Epithelial cell of proximal tubule (primary cell): ENCODE measurements at regions not wholly inside any gene's neighbourhood (a gene's known extent, or its start where the extent isn't known, plus 50 kb on each side); places are given as distances from the start of the nearest gene placed in this dataset.

Experiments used
- DNase-seq: peaks from one replicate; pipeline ENCODE4 v3.0.0-alpha.2; 2011; ENCODE audit warnings: low read depth
- H3K4me3 ChIP-seq: 2 replicates; pipeline ENCODE4 v1.5.1; 2011; ENCODE audit warnings: low read depth, mild to moderate bottlenecking, low read length
- CTCF ChIP-seq: conservative IDR thresholded peaks from 2 replicates; pipeline ENCODE4 v1.5.1; 2012; ENCODE audit warnings: low read depth, mild to moderate bottlenecking, low read length

DNA sequence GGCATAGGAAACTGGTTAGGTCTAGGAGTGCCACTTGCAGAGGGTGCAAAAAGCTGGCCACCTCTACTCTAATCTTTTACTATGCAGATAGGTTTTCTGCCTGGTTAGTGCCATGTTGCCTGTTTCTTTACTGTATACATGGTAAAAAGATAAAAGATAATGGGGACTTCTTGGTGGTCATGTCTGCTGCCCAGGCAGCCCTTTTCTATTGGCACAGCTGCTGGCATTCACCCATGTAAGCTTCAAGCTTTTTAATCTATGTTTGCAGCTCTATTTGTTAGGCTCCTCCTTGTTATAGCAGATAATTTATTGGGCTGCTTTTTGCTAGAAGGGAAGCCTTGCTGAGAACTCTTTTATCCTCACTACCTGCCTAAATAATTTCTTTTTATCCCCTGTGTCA lies 74.0 kb upstream of the KDM5D start:
- H3K4me3 ChIP-seq, result no peak overlapping the region
- no peak for DNase-seq
- no peak for TF ChIP-seq CTCF

GRCh38 chrY:19816920-19817319 lies 72.4 kb upstream of the KDM5D start:
- no peak for DNase-seq
- H3K4me3 ChIP-seq, result no peak overlapping the region
- TF ChIP-seq CTCF, result peak; percentile 19

DNA sequence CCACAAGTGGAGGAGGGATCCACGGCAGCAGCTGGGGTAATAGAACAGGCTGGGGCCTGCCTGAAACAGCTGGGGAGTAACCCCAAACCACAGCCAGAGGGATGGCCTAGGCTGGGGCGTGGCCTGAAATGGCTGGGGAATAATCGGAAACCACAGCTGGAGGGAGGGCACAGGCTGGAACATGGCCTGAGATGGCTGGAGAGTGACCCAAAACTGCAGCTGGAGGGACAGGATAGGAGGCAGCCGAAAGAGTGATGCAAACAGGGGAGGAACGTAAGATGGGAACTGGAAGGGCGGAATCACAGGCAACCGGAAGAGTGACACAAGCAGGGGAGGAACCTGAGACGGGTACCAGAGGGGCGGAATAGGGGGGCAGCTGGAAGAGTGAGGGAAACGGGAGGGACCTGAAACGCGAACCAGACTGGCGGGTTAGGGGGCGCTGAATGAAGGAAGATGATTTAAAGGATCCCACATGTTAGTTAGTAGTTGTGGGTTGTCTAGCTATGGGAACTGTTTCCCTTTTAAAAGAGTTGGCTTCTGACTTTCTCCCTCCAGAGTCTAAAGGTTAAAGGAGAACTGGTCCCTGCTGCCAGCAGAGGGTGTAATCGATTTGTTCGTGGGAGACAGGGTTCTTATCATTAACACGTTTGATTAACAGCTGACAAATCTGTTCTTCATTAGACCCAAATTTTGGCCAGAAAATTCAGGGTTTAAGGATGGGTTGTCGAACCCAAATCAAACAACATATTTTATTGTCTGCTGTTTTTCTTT lies 71.7 kb upstream of the KDM5D start:
- DNase-seq, result no peak
- no peak overlapping the region for H3K4me3 ChIP-seq
- TF ChIP-seq CTCF, result no peak
